Naive thymus-derived CD8-positive, alpha-beta T cell (primary cell): ENCODE measurements at regions not wholly inside any gene's neighbourhood (a gene's known extent, or its start where the extent isn't known, plus 50 kb on each side); places are given as distances from the start of the nearest gene placed in this dataset. TPM values are rescaled to one million over a fixed set of nuclear protein-coding genes. Genes with fewer than 3 reads are reported as not detected.
A peak's percentile ranks its signal among the peaks of the same experiment; 100 is the strongest.

Experiments used
- ATAC-seq, 2 donors: fragments of 150-1000 bp; cut with Tn5 transposase in 1 of 2; sonication (Bioruptor Pico), chemical (Tn5 transposase) in 1 of 2; 1 replicate in 1 of 2; 2 replicates in 1 of 2; pipeline ENCODE4 v1.10.0; 2021; ENCODE audit warnings: mild to moderate bottlenecking in 2 of 2, moderate library complexity in 2 of 2
- POLR2A ChIA-PET: fragments of 350-600 bp; sonication (Branson Sonifier 250); formaldehyde crosslinking; loops from one replicate; lab custom pipeline; 2021; ENCODE audit warnings: antibody characterized with exemption; lab: Charles Lee
- DNase-seq, 10 donors: peaks; one replicate each; pipeline versions ENCODE4 v3.0.0 to v3.0.0-alpha.2; 2020 to 2022
- H3K27ac Mint-ChIP-seq, 10 donors: one replicate each; pipeline ENCODE4 v1.8.0; 2020 to 2022; ENCODE audit warnings: mild to moderate bottlenecking in 10 of 10, mixed read lengths in 10 of 10, moderate library complexity in 4 of 10, inconsistent platforms in 1 of 10
- H3K27me3 Mint-ChIP-seq, 5 donors: one replicate each; pipeline ENCODE4 v1.8.0; 2021 to 2022; ENCODE audit warnings: mixed read lengths in 5 of 5
- H3K36me3 Mint-ChIP-seq, 3 donors: one replicate each; pipeline ENCODE4 v1.8.0; 2020 to 2022; ENCODE audit warnings: mixed read lengths in 3 of 3, mild to moderate bottlenecking in 2 of 3, inconsistent platforms in 1 of 3
- H3K4me1 Mint-ChIP-seq, 4 donors: one replicate each; pipeline ENCODE4 v1.8.0; 2021 to 2022; ENCODE audit warnings: mixed read lengths in 4 of 4
- H3K4me3 Mint-ChIP-seq, 10 donors: one replicate each; pipeline ENCODE4 v1.8.0; 2020 to 2022; ENCODE audit warnings: mild to moderate bottlenecking in 10 of 10, mixed read lengths in 10 of 10, moderate library complexity in 6 of 10, inconsistent platforms in 1 of 10
- H3K9me3 Mint-ChIP-seq, 9 donors: one replicate each; pipeline ENCODE4 v1.8.0; 2020 to 2022; ENCODE audit warnings: mixed read lengths in 9 of 9, mild to moderate bottlenecking in 3 of 9, inconsistent platforms in 1 of 9, moderate library complexity in 1 of 9
- microRNA-seq: library from miRNA; unstranded; fragments of <30 nt; microRNA quantifications from one replicate; pipeline ENCODE4 v1.2.0, GENCODE V29; 2022; ENCODE audit warnings: borderline microRNAs expressed

- Mint-ChIP-seq H3K4me3 (peak overlapping the region in 2 of 10 donors; percentile 4 to 13), H3K27ac (no peak overlapping the region), H3K9me3 (no peaks in the 10 kb centered on the region), H3K27me3 (peaks cover 20 to 66% (median 29%) of the 10 kb centered on the region in 5 donors), H3K36me3 (no peaks in the 10 kb centered on the region), H3K4me1 (peaks cover 5 to 16% (median 11%) of the 10 kb centered on the region in 4 donors)
- ATAC-seq: peak; percentile 50 to 52
- peak in 5 of 10 donors; percentile 18 to 63 (median 53) for DNase-seq
- POLR2A ChIA-PET: interaction anchor here (0.6 to 1.1 kb wide), 2 partner anchors 99 to 117 kb away, joined by 5 read pairs; partner anchors contain the start of gene NFE2L2
Observed at GRCh38 chr2:177147093-177147694, 65.4 kb upstream of the HNRNPA3 start.

GRCh38 chr2:177147834-177148445, 64.7 kb upstream of the HNRNPA3 start:
- POLR2A ChIA-PET: interaction anchor here (1.1 to 1.7 kb wide), 2 partner anchors 116 to 117 kb away, joined by 5 read pairs; partner anchors contain the start of gene NFE2L2
- ATAC-seq (no peak), DNase-seq (peak in 2 of 10 donors; percentile 6)
- Mint-ChIP-seq H3K27ac (no peak overlapping the region), H3K4me1 (peaks cover 5 to 16% (median 11%) of the 10 kb centered on the region in 4 donors), H3K36me3 (no peaks in the 10 kb centered on the region), H3K27me3 (peaks cover 20 to 61% (median 29%) of the 10 kb centered on the region in 5 donors), H3K9me3 (no peaks in the 10 kb centered on the region), H3K4me3 (peak overlapping the region in 9 of 10 donors; percentile 31 to 95 (median 83))

- peaks cover 5 to 16% (median 11%) of the 10 kb centered on the region in 4 donors for H3K4me1 Mint-ChIP-seq
- H3K9me3 Mint-ChIP-seq: no peaks in the 10 kb centered on the region
- DNase-seq (peak; percentile 49 to 82 (median 69)), ATAC-seq (peak; percentile 90 to 93)
- H3K27me3 Mint-ChIP-seq: peaks cover 20 to 60% (median 29%) of the 10 kb centered on the region in 5 donors
- H3K36me3 Mint-ChIP-seq: no peaks in the 10 kb centered on the region
- POLR2A ChIA-PET: interaction anchor here (0.7 to 1.7 kb wide), 2 partner anchors 116 to 331 kb away, joined by 5 read pairs; partner anchors contain the start of gene NFE2L2
- H3K4me3 Mint-ChIP-seq: peak overlapping the region; percentile 79 to 95 (median 86)
- peak overlapping the region in 7 of 10 donors; percentile 9 to 73 (median 64) for H3K27ac Mint-ChIP-seq
Observed at GRCh38 chr2:177148477-177149154, 64.0 kb upstream of the HNRNPA3 start.

- DNase-seq (no peak), ATAC-seq (no peak)
- H3K27ac Mint-ChIP-seq: peak overlapping the region in 1 of 10 donors; percentile 57
- peak overlapping the region; percentile 79 to 95 (median 86) for H3K4me3 Mint-ChIP-seq
- peaks cover 5 to 20% (median 11%) of the 10 kb centered on the region in 4 donors for H3K4me1 Mint-ChIP-seq
- POLR2A ChIA-PET: interaction anchor here (0.7 to 1.7 kb wide), 2 partner anchors 116 to 332 kb away, joined by 5 read pairs; partner anchors contain the start of gene NFE2L2
- H3K9me3 Mint-ChIP-seq: no peaks in the 10 kb centered on the region
- H3K36me3 Mint-ChIP-seq: no peaks in the 10 kb centered on the region
- peaks cover 20 to 57% (median 29%) of the 10 kb centered on the region in 5 donors for H3K27me3 Mint-ChIP-seq
Observed at GRCh38 chr2:177149155-177149503, 63.5 kb upstream of the HNRNPA3 start.

GRCh38 chr2:177153805-177154204, 58.8 kb upstream of the HNRNPA3 start:
- no peaks in the 10 kb centered on the region for H3K36me3 Mint-ChIP-seq
- H3K27me3 Mint-ChIP-seq: peaks cover 8 to 22% (median 11%) of the 10 kb centered on the region in 5 donors
- no peak overlapping the region for H3K4me3 Mint-ChIP-seq
- no peak for ATAC-seq
- H3K4me1 Mint-ChIP-seq: peaks cover 0 to 7% (median 2%) of the 10 kb centered on the region in 4 donors
- POLR2A ChIA-PET: no interaction called here
- no peak overlapping the region for H3K27ac Mint-ChIP-seq
- H3K9me3 Mint-ChIP-seq: no peaks in the 10 kb centered on the region
- no peak for DNase-seq

GRCh38 chr2:177154809-177155208, 57.8 kb upstream of the HNRNPA3 start:
- POLR2A ChIA-PET: no interaction called here
- no peaks in the 10 kb centered on the region for H3K9me3 Mint-ChIP-seq
- peaks cover 0 to 5% (median 0%) of the 10 kb centered on the region in 4 donors for H3K4me1 Mint-ChIP-seq
- no peak overlapping the region for H3K27ac Mint-ChIP-seq
- peaks cover 1 to 14% (median 6%) of the 10 kb centered on the region in 5 donors for H3K27me3 Mint-ChIP-seq
- ATAC-seq: no peak
- no peak for DNase-seq
- no peaks in the 10 kb centered on the region for H3K36me3 Mint-ChIP-seq
- no peak overlapping the region for H3K4me3 Mint-ChIP-seq

- Mint-ChIP-seq H3K27ac (no peak overlapping the region), H3K4me1 (peaks cover 0 to 5% (median 0%) of the 10 kb centered on the region in 4 donors), H3K4me3 (no peak overlapping the region), H3K36me3 (no peaks in the 10 kb centered on the region), H3K27me3 (peaks cover 0 to 11% (median 6%) of the 10 kb centered on the region in 5 donors), H3K9me3 (no peaks in the 10 kb centered on the region)
- DNase-seq (no peak), ATAC-seq (no peak)
- POLR2A ChIA-PET: interaction anchor here (0.7 kb wide), 2 partner anchors 14 to 462 kb away, joined by 3 to 4 read pairs; no protein-coding TSS in a partner anchor
Observed at GRCh38 chr2:177155631-177156030, 57.0 kb upstream of the HNRNPA3 start.

- Mint-ChIP-seq H3K27me3 (peaks cover 0 to 4% (median 2%) of the 10 kb centered on the region in 5 donors), H3K9me3 (no peaks in the 10 kb centered on the region), H3K36me3 (no peaks in the 10 kb centered on the region), H3K4me1 (peaks cover 5 to 18% (median 14%) of the 10 kb centered on the region in 4 donors), H3K27ac (peak overlapping the region in 1 of 10 donors; percentile 5), H3K4me3 (no peak overlapping the region)
- ATAC-seq (peak in 1 of 2 donors; percentile 34), DNase-seq (peak in 4 of 10 donors; percentile 17 to 32 (median 28))
- POLR2A ChIA-PET: interaction anchor here (0.6 kb wide), 1 partner anchor 12 kb away, joined by 3 read pairs; no protein-coding TSS in a partner anchor
Observed at GRCh38 chr2:177161741-177162460, 50.7 kb upstream of the HNRNPA3 start.

Small RNA genes in the stretch of these regions (microRNA-seq; reads per million reads assigned to microRNA genes)
- not detected for gene MIR1246
